ENCODE measurements at regions not wholly inside any gene's neighbourhood (a gene's known extent, or its start where the extent isn't known, plus 50 kb on each side); places are given as distances from the start of the nearest gene placed in this dataset.

- no peak for TF ChIP-seq STAT6 (CRISPR knock-in tag; conservative IDR thresholded peaks at IDR 0.05; ENCODE audit: low read depth)
- no peak for TF ChIP-seq TP53 (CRISPR knock-in tag; IDR thresholded peaks at IDR 0.05)
- TF ChIP-seq ATF1 (CRISPR knock-in tag; IDR thresholded peaks at IDR 0.05), result no peak
- no peak for TF ChIP-seq CREB1 (CRISPR knock-in tag; IDR thresholded peaks at IDR 0.05)
- TF ChIP-seq E2F1 (CRISPR knock-in tag; IDR thresholded peaks at IDR 0.05), result no peak
These were observed 85.6 kb upstream of the GHR start for GRCh38 chr5:42337607-42338006.
